NOMO-1 treated with dmso at 0.1 percent for 144 hours (cell line): ENCODE measurements at regions not wholly inside any gene's neighbourhood (a gene's known extent, or its start where the extent isn't known, plus 50 kb on each side); places are given as distances from the start of the nearest gene placed in this dataset.
"Not testable (repeated sequence)": the region's sequence is repeated elsewhere in the genome, so short reads cannot be mapped to it uniquely, and the experiment has no call there.

Source experiments
- DNase-seq: peaks from one replicate; lab custom pipeline; 2025; ENCODE audit not compliant: unreplicated experiment; lab: John Stamatoyannopoulos, UW

- DNase-seq: no peak
Measured at GRCh38 chr3:15903164-15903563, 105.4 kb upstream of the ANKRD28 start.

- DNase-seq: no peak
Measured at GRCh38 chr3:15903759-15904720, 106.3 kb upstream of the ANKRD28 start.

GRCh38 chr3:15905041-15905440 lies 107.3 kb upstream of the ANKRD28 start:
- no peak for DNase-seq

- not testable (repeated sequence) for DNase-seq
Measured at GRCh38 chr3:15907403-15907802, 109.6 kb upstream of the ANKRD28 start.

- DNase-seq: no peak
Measured at GRCh38 chr3:15918988-15919387, 121.2 kb upstream of the ANKRD28 start.

GRCh38 chr3:15919971-15920370 lies 122.2 kb upstream of the ANKRD28 start:
- no peak for DNase-seq

- DNase-seq: no peak
Measured at GRCh38 chr3:15923640-15924405, 126.0 kb upstream of the ANKRD28 start.

GRCh38 chr3:15924914-15925313 lies 127.1 kb upstream of the ANKRD28 start:
- DNase-seq: no peak

- DNase-seq: no peak
Measured at GRCh38 chr3:15926871-15927270, 129.1 kb upstream of the ANKRD28 start.

GRCh38 chr3:15927969-15928368 lies 130.2 kb upstream of the ANKRD28 start:
- DNase-seq: no peak

- no peak for DNase-seq
Measured at GRCh38 chr3:15929944-15930571, 132.3 kb upstream of the ANKRD28 start.

GRCh38 chr3:15932348-15933300 lies 134.8 kb upstream of the ANKRD28 start:
- no peak for DNase-seq

- DNase-seq: no peak
Measured at GRCh38 chr3:15933439-15934139, 135.8 kb upstream of the ANKRD28 start.

- DNase-seq: peak; percentile 50
Measured at GRCh38 chr3:15934389-15935195, 136.8 kb upstream of the ANKRD28 start.

- DNase-seq: no peak
Measured at GRCh38 chr3:15936312-15936711, 138.5 kb upstream of the ANKRD28 start.

- DNase-seq: no peak
Measured at GRCh38 chr3:15940641-15941040, 142.9 kb upstream of the ANKRD28 start.

- DNase-seq: not testable (repeated sequence)
Measured at GRCh38 chr3:15941457-15941856, 143.7 kb upstream of the ANKRD28 start.

GRCh38 chr3:15941958-15942357 lies 144.2 kb upstream of the ANKRD28 start:
- no peak for DNase-seq

GRCh38 chr3:15942462-15942861 lies 144.7 kb upstream of the ANKRD28 start:
- DNase-seq: no peak
